ENCODE measurements at regions not wholly inside any gene's neighbourhood (a gene's known extent, or its start where the extent isn't known, plus 50 kb on each side); places are given as distances from the start of the nearest gene placed in this dataset.
"Not testable (repeated sequence)": the region's sequence is repeated elsewhere in the genome, so short reads cannot be mapped to it uniquely, and the experiment has no call there.

GRCh38 chr1:91207691-91208090 is 185.9 kb upstream of the ZNF644 start:
- H3K9me3 Mint-ChIP-seq (ENCODE audit: unreplicated experiment); H3K36me3 Mint-ChIP-seq (ENCODE audit: low read depth, unreplicated experiment); H3K4me1 Mint-ChIP-seq (ENCODE audit: unreplicated experiment); H3K4me3 Mint-ChIP-seq (ENCODE audit: unreplicated experiment); H3K27me3 Mint-ChIP-seq (ENCODE audit: unreplicated experiment); DNase-seq (ENCODE audit: low spot score); H3K27ac Mint-ChIP-seq (ENCODE audit: unreplicated experiment): not testable (repeated sequence)

- H3K4me3 Mint-ChIP-seq (ENCODE audit: unreplicated experiment); H3K27ac Mint-ChIP-seq (ENCODE audit: unreplicated experiment); H3K36me3 Mint-ChIP-seq (ENCODE audit: low read depth, unreplicated experiment); H3K27me3 Mint-ChIP-seq (ENCODE audit: unreplicated experiment); H3K9me3 Mint-ChIP-seq (ENCODE audit: unreplicated experiment); DNase-seq (ENCODE audit: low spot score); H3K4me1 Mint-ChIP-seq (ENCODE audit: unreplicated experiment): not testable (repeated sequence)
Observed at GRCh38 chr1:91204150-91204549, 182.3 kb upstream of the ZNF644 start.

GRCh38 chr1:91201694-91202093 is 179.9 kb upstream of the ZNF644 start:
- TF ChIP-seq CTCF (IDR thresholded peaks at IDR 0.05; ENCODE audit: unreplicated experiment) = no peak
- H3K9me3 Mint-ChIP-seq (ENCODE audit: unreplicated experiment) = no peaks in the 10 kb centered on the region
- peaks cover 5% of the 10 kb centered on the region for H3K4me1 Mint-ChIP-seq (ENCODE audit: unreplicated experiment)
- H3K36me3 Mint-ChIP-seq (ENCODE audit: low read depth, unreplicated experiment) = no peaks in the 10 kb centered on the region
- H3K27ac Mint-ChIP-seq (ENCODE audit: unreplicated experiment) = no peak overlapping the region
- no peak overlapping the region for H3K4me3 Mint-ChIP-seq (ENCODE audit: unreplicated experiment)
- DNase-seq (ENCODE audit: low spot score) = no peak
- no peaks in the 10 kb centered on the region for H3K27me3 Mint-ChIP-seq (ENCODE audit: unreplicated experiment)

GRCh38 chr1:91201176-91201575 is 179.3 kb upstream of the ZNF644 start:
- Mint-ChIP-seq H3K27me3 (ENCODE audit: unreplicated experiment) (no peaks in the 10 kb centered on the region), H3K27ac (ENCODE audit: unreplicated experiment) (no peak overlapping the region), H3K36me3 (ENCODE audit: low read depth, unreplicated experiment) (no peaks in the 10 kb centered on the region), H3K4me3 (ENCODE audit: unreplicated experiment) (no peak overlapping the region), H3K9me3 (ENCODE audit: unreplicated experiment) (no peaks in the 10 kb centered on the region), H3K4me1 (ENCODE audit: unreplicated experiment) (peaks cover 5% of the 10 kb centered on the region)
- no peak for TF ChIP-seq CTCF (IDR thresholded peaks at IDR 0.05; ENCODE audit: unreplicated experiment)
- DNase-seq (ENCODE audit: low spot score) = no peak

- peaks cover 5% of the 10 kb centered on the region for H3K4me1 Mint-ChIP-seq (ENCODE audit: unreplicated experiment)
- no peaks in the 10 kb centered on the region for H3K36me3 Mint-ChIP-seq (ENCODE audit: low read depth, unreplicated experiment)
- H3K27ac Mint-ChIP-seq (ENCODE audit: unreplicated experiment) = no peak overlapping the region
- DNase-seq (ENCODE audit: low spot score) = no peak
- H3K27me3 Mint-ChIP-seq (ENCODE audit: unreplicated experiment) = no peaks in the 10 kb centered on the region
- no peak overlapping the region for H3K4me3 Mint-ChIP-seq (ENCODE audit: unreplicated experiment)
- no peaks in the 10 kb centered on the region for H3K9me3 Mint-ChIP-seq (ENCODE audit: unreplicated experiment)
- no peak for TF ChIP-seq CTCF (IDR thresholded peaks at IDR 0.05; ENCODE audit: unreplicated experiment)
Observed at GRCh38 chr1:91200675-91201074, 178.8 kb upstream of the ZNF644 start.

GRCh38 chr1:91199988-91200387 is 178.2 kb upstream of the ZNF644 start:
- Mint-ChIP-seq H3K36me3 (ENCODE audit: low read depth, unreplicated experiment) (no peaks in the 10 kb centered on the region), H3K9me3 (ENCODE audit: unreplicated experiment) (no peaks in the 10 kb centered on the region), H3K4me3 (ENCODE audit: unreplicated experiment) (no peak overlapping the region), H3K27ac (ENCODE audit: unreplicated experiment) (no peak overlapping the region), H3K4me1 (ENCODE audit: unreplicated experiment) (peaks cover 5% of the 10 kb centered on the region), H3K27me3 (ENCODE audit: unreplicated experiment) (no peaks in the 10 kb centered on the region)
- TF ChIP-seq CTCF (IDR thresholded peaks at IDR 0.05; ENCODE audit: unreplicated experiment) = no peak
- DNase-seq (ENCODE audit: low spot score) = no peak

All from endothelial cell (in vitro differentiated cells).